MM.1S (cell line): ENCODE measurements at regions not wholly inside any gene's neighbourhood (a gene's known extent, or its start where the extent isn't known, plus 50 kb on each side); places are given as distances from the start of the nearest gene placed in this dataset.
A peak's percentile ranks its signal among the peaks of the same experiment; 100 is the strongest.

Experiments
- DNase-seq: peaks from one replicate; pipeline ENCODE4 v3.0.0-alpha.2; 2015
- H2AFZ ChIP-seq: fragments of 300-600 bp; sonication (generic); 2 replicates; pipeline ENCODE4 v1.6.0; 2016; ENCODE audit warnings: antibody characterized with exemption, low read length
- H3F3A ChIP-seq: fragments of 300-600 bp; sonication (generic); 2 replicates; pipeline ENCODE4 v1.6.1; 2016; ENCODE audit warnings: mild to moderate bottlenecking, antibody characterized with exemption, low read length, moderate library complexity, mixed read lengths; ENCODE audit not compliant: insufficient read depth
- H3K27ac ChIP-seq: fragments of 300-600 bp; sonication (generic); 2 replicates; pipeline ENCODE4 v1.5.1; 2016; ENCODE audit warnings: mild to moderate bottlenecking, low read length
- H3K27me3 ChIP-seq: fragments of 300-600 bp; sonication (generic); replicated peaks from 2 replicates; pipeline ENCODE4 v1.6.0; 2016; ENCODE audit warnings: low read length; ENCODE audit not compliant: insufficient read depth
- H3K36me3 ChIP-seq: fragments of 300-600 bp; sonication (generic); replicated peaks from 2 replicates; pipeline ENCODE4 v1.6.1; 2016; ENCODE audit warnings: mild to moderate bottlenecking, low read length, mixed read lengths; ENCODE audit not compliant: insufficient read depth
- H3K4me1 ChIP-seq: fragments of 300-600 bp; sonication (generic); 2 replicates; pipeline ENCODE4 v1.6.1; 2016; ENCODE audit warnings: low read length, mixed read lengths
- H3K4me2 ChIP-seq: fragments of 300-600 bp; sonication (generic); 2 replicates; pipeline ENCODE4 v1.6.0; 2016; ENCODE audit warnings: low read depth, low read length
- H3K4me3 ChIP-seq: fragments of 300-600 bp; sonication (generic); 2 replicates; pipeline ENCODE4 v1.5.1; 2016; ENCODE audit warnings: low read length, mixed read lengths
- H3K79me2 ChIP-seq: fragments of 300-600 bp; sonication (generic); 2 replicates; pipeline ENCODE4 v1.6.1; 2016; ENCODE audit warnings: mixed run types, low read length, mixed read lengths
- H3K9ac ChIP-seq: fragments of 300-600 bp; sonication (generic); 2 replicates; pipeline ENCODE4 v1.6.1; 2016; ENCODE audit warnings: low read length, mixed read lengths
- H3K9me2 ChIP-seq: fragments of 300-600 bp; sonication (generic); replicated peaks from 2 replicates; pipeline ENCODE4 v1.6.1; 2016; ENCODE audit warnings: mild to moderate bottlenecking, low read length, mixed read lengths; ENCODE audit not compliant: insufficient read depth
- H3K9me3 ChIP-seq: fragments of 300-600 bp; sonication (generic); replicated peaks from 2 replicates; pipeline ENCODE4 v1.6.1; 2016; ENCODE audit warnings: mild to moderate bottlenecking, low read length, mixed read lengths; ENCODE audit not compliant: insufficient read depth
- H4K20me1 ChIP-seq: fragments of 300-600 bp; sonication (generic); 2 replicates; pipeline ENCODE4 v1.6.1; 2016; ENCODE audit warnings: mild to moderate bottlenecking, low read length, moderate library complexity, mixed read lengths; ENCODE audit not compliant: insufficient read depth
- EZH2 ChIP-seq: fragments of 300-600 bp; sonication (generic); optimal IDR thresholded peaks from 2 replicates; pipeline ENCODE3; 2017; ENCODE audit warnings: low read depth, mild to moderate bottlenecking, antibody characterized with exemption, low read length, mixed read lengths
- EZH2phosphoT487 ChIP-seq: fragments of 300-600 bp; sonication (generic); IDR thresholded peaks from 2 replicates; pipeline ENCODE4 v1.6.1; 2018; ENCODE audit warnings: antibody characterized with exemption, low read length
- TF ChIP-seq, protein P1 (sequence below): fragments of 300-600 bp; sonication (generic); IDR thresholded peaks from 2 replicates; pipeline ENCODE4 v1.5.1; 2016; ENCODE audit warnings: antibody characterized with exemption, low read length, mixed read lengths

DNA sequence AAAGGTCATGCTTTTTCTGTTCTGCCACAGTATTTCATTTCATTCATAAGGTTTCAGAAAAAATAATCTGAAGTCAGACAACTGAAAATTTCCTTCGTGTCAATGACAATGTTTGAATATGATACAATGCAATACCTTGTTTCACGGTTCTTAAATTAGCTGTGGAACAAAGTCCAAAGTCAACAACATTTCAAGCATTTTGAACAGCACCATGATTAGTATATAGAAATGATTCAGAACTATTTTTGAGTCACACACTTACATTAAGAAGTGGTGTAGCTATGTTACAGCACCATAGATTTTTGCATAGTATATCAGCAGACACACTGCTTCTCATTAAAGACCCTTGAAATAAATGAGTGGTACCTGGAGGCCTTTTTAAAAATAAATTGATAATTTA is 178.3 kb upstream of the DSEL start:
- Histone ChIP-seq H3K4me2 (no peak overlapping the region), H3F3A (no peaks in the 10 kb centered on the region), H3K36me3 (no peaks in the 10 kb centered on the region), H3K4me1 (peaks cover 7% of the 10 kb centered on the region; the same call in 1 of the 2 replicates), H3K9ac (no peak overlapping the region), H4K20me1 (no peaks in the 10 kb centered on the region), H2AFZ (no peak overlapping the region), H3K27me3 (no peaks in the 10 kb centered on the region), H3K9me3 (no peaks in the 10 kb centered on the region), H3K79me2 (no peaks in the 10 kb centered on the region), H3K27ac (no peak overlapping the region), H3K9me2 (no peaks in the 10 kb centered on the region), H3K4me3 (no peak overlapping the region)
- no peak for DNase-seq
- no peak for TF ChIP-seq EZH2phosphoT487
- no peak for TF ChIP-seq EZH2
- TF ChIP-seq, protein P1, sequence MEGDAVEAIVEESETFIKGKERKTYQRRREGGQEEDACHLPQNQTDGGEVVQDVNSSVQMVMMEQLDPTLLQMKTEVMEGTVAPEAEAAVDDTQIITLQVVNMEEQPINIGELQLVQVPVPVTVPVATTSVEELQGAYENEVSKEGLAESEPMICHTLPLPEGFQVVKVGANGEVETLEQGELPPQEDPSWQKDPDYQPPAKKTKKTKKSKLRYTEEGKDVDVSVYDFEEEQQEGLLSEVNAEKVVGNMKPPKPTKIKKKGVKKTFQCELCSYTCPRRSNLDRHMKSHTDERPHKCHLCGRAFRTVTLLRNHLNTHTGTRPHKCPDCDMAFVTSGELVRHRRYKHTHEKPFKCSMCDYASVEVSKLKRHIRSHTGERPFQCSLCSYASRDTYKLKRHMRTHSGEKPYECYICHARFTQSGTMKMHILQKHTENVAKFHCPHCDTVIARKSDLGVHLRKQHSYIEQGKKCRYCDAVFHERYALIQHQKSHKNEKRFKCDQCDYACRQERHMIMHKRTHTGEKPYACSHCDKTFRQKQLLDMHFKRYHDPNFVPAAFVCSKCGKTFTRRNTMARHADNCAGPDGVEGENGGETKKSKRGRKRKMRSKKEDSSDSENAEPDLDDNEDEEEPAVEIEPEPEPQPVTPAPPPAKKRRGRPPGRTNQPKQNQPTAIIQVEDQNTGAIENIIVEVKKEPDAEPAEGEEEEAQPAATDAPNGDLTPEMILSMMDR = no peak

DNA sequence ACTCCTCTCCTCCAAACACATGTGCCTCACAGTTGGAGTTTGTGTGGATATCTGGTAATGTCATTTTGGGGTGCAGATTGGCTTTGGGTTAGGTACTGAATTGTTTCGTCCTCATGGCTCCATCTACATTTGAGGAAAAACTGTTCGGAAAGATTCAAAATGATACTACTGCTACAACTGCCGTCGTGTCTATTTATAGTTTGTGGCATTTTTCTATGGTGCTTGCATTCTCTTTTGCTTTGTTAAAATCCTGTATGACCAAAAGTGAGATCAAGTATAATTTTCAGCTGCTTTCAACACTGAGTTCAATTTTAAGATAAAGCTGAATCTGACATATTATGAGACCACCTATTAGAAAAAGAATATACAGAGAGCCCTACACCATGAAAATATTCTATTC is 176.3 kb upstream of the DSEL start:
- Histone ChIP-seq H3K9ac (no peak overlapping the region), H3K79me2 (no peaks in the 10 kb centered on the region)
- DNase-seq = peak; percentile 27

DNA sequence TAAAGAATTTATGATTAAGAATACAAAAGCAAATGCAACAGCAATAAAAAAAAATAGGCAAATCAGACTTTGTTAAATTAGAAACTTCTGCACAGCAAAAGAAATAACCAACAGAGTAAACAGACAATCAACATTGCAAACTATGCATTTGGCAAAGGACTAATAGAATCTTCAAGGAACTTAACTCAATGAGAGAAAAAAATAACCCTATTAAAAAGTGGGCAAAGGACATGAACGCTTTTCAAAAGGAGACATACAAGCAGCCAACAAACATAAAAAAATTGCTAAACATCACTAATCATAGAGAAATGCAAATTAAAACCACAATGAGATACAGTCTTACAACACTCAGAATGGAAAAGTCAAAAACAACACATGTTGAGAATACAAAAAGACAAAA is 166.0 kb upstream of the DSEL start:
- Histone ChIP-seq H3K79me2 (no peaks in the 10 kb centered on the region), H3K4me3 (no peak overlapping the region), H3K9me3 (no peaks in the 10 kb centered on the region), H3K36me3 (no peaks in the 10 kb centered on the region), H3K9me2 (no peaks in the 10 kb centered on the region), H3F3A (no peaks in the 10 kb centered on the region), H3K9ac (no peak overlapping the region), H2AFZ (no peak overlapping the region), H3K4me1 (no peaks in the 10 kb centered on the region), H3K4me2 (no peak overlapping the region), H4K20me1 (no peaks in the 10 kb centered on the region), H3K27ac (no peak overlapping the region), H3K27me3 (no peaks in the 10 kb centered on the region)
- TF ChIP-seq, protein P1 = no peak
- no peak for TF ChIP-seq EZH2phosphoT487
- TF ChIP-seq EZH2 = no peak
- DNase-seq = no peak

More for the DNA sequence above, 176.3 kb upstream of the DSEL start:
- H3K4me3 ChIP-seq = peak overlapping the region; percentile 7; the same call in 1 of the 2 replicates
- H3K9me2 ChIP-seq = no peaks in the 10 kb centered on the region
- H3F3A ChIP-seq = no peaks in the 10 kb centered on the region
- H3K4me1 ChIP-seq = peaks cover 7% of the 10 kb centered on the region; the same call in 1 of the 2 replicates
- peak overlapping the region; percentile 1; the same call in 1 of the 2 replicates for H3K27ac ChIP-seq
- H3K4me2 ChIP-seq = peak overlapping the region; percentile 35; the same call in 1 of the 2 replicates
- H2AFZ ChIP-seq = peak overlapping the region; percentile 22; the same call in 1 of the 2 replicates
- no peaks in the 10 kb centered on the region for H3K27me3 ChIP-seq
- H3K9me3 ChIP-seq = no peaks in the 10 kb centered on the region
- no peaks in the 10 kb centered on the region for H3K36me3 ChIP-seq
- TF ChIP-seq, protein P1 = no peak
- TF ChIP-seq EZH2 = no peak
- no peak for TF ChIP-seq EZH2phosphoT487
- no peaks in the 10 kb centered on the region for H4K20me1 ChIP-seq
